ENCODE measurements at regions not wholly inside any gene's neighbourhood (a gene's known extent, or its start where the extent isn't known, plus 50 kb on each side); places are given as distances from the start of the nearest gene placed in this dataset.
"Not testable (repeated sequence)": the region's sequence is repeated elsewhere in the genome, so short reads cannot be mapped to it uniquely, and the experiment has no call there.

- DNase-seq (ENCODE audit: low read depth), result no peak
These were observed 52.7 kb upstream of the PLA2G4A start for GRCh38 chr1:186775881-186776560.

DNA sequence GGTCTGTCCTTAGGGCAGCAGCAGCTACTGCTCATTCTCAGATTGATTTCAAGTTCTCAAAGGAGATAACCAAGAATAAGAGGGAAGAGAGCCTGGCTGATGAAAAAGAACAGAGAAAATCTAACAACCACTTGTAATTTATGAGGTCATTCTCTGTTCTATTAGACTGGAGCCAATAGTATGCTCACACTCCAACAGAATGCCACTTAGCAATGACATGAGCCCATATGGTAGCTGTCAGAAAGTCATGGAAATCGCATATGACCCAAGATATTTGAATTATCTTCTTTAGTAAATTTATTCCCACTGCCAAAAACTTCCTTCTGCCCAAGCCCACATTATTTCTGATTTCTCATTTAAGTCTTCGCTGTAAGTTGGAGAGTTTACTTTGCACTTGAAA is 53.7 kb upstream of the PLA2G4A start:
- no peak for DNase-seq (ENCODE audit: low read depth)
- H3K4me3 ChIP-seq (ENCODE audit: low read depth, low read length), result no peak overlapping the region

More at GRCh38 chr1:186775881-186776560, 52.7 kb upstream of the PLA2G4A start:
- H3K4me3 ChIP-seq (ENCODE audit: low read depth, low read length), result no peak overlapping the region

DNA sequence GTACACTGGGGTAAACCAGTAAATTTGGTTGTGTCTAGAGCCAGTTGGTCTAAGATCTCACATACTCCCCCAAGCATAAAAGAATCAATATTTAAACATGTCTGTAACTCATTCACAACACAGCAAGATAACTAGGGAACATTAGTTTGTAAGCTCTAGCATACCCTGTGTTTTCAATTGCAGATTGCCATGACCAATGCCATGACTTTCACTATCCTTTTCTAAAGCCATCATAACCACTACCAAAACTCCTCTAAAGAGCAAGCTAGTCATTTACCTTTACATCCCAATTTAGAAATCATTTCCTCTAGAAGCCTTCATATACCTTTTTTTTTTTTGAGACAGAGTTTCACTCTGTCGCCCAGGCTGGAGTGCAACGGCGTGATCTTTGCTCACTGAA is 56.5 kb upstream of the PLA2G4A start:
- H3K4me3 ChIP-seq (ENCODE audit: low read depth, low read length), result no peak overlapping the region
- DNase-seq (ENCODE audit: low read depth), result no peak

DNA sequence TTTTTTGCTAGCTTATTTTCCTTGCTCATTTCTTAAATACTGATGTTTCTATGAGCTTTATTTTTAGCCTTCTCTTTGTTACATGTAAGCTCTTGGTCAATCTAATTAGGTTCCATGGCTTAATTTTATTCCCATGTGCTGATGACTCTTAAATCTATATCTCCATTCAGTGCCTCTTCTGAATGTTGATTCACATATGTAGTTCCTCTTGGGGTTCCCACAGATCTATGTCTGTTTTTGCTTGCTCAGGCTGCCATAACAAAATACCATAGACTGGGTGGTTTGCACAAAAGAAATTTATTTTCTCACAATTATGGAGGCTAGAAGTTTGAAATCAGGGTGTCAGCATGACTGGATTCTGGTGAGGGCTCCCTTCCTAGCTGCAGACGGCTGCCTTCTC is 58.3 kb upstream of the PLA2G4A start:
- DNase-seq (ENCODE audit: low read depth), result no peak
- no peak overlapping the region for H3K4me3 ChIP-seq (ENCODE audit: low read depth, low read length)

- no peak overlapping the region for H3K4me3 ChIP-seq (ENCODE audit: low read depth, low read length)
- DNase-seq (ENCODE audit: low read depth), result no peak
These were observed 59.8 kb upstream of the PLA2G4A start for GRCh38 chr1:186768906-186769305.

DNA sequence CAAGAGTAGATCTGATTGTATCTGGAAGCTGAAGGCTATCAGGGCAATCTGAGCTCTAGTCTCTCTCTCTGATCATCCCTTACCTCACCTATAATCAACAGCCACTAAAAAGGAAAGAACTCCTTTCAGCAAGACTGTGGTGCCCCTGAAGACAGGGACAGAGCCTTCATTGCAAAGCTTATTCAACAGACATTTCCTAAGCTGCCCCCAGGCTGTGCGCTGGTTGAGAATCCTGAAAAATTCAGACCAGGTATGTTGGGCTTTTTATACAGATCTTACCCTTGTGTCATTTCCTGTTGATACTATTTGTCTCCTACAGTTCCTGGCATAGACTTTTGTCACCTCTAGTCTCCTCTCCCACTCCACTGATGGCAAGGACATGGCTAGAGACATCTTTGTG is 63.3 kb upstream of the PLA2G4A start:
- no peak overlapping the region for H3K4me3 ChIP-seq (ENCODE audit: low read depth, low read length)
- no peak for DNase-seq (ENCODE audit: low read depth)

GRCh38 chr1:186763107-186763506 is 65.6 kb upstream of the PLA2G4A start:
- DNase-seq (ENCODE audit: low read depth), result no peak
- no peak overlapping the region for H3K4me3 ChIP-seq (ENCODE audit: low read depth, low read length)

GRCh38 chr1:186762653-186763052 is 66.1 kb upstream of the PLA2G4A start:
- no peak for DNase-seq (ENCODE audit: low read depth)

DNA sequence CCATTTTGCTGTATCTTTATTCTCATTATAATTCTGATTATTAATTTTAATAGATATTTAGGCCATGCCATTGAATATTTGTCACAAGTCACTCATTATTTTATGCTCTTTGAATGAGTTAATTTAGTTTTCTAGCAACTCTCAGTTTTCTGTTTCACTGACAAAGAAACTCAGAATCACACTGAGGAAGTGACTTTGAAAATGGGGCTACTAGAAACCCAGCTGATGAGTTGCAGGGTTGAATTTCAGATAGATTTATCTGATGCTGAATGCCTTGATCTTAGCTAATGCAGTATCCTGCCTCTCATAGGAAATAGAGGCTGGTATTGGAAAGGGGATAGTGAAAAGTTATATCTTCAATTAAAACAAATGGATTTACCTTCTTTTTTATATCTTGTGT is 67.4 kb upstream of the PLA2G4A start:
- DNase-seq (ENCODE audit: low read depth), result no peak

More at GRCh38 chr1:186762653-186763052, 66.1 kb upstream of the PLA2G4A start:
- no peak overlapping the region for H3K4me3 ChIP-seq (ENCODE audit: low read depth, low read length)

DNA sequence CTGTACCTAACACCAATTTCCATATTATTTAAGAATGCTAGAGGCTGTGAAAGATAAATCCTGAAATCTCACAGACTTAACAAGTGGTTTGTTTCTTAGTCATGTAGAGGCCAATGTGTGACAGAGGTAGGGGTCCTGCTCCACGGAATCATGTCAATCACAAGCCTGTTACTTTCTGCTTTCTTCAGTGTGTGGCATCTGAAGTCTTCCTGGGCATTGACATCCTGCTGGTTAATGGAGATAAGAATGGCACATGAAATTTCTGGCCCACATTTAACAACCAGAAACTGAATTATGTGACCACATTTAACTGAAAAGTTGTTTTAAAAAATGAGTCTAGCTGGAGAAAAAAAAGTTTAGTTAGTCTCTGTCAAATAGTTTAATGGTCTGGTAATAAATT is 68.3 kb upstream of the PLA2G4A start:
- DNase-seq (ENCODE audit: low read depth), result no peak
- no peak overlapping the region for H3K4me3 ChIP-seq (ENCODE audit: low read depth, low read length)

More for the DNA sequence above, 67.4 kb upstream of the PLA2G4A start:
- no peak overlapping the region for H3K4me3 ChIP-seq (ENCODE audit: low read depth, low read length)

DNA sequence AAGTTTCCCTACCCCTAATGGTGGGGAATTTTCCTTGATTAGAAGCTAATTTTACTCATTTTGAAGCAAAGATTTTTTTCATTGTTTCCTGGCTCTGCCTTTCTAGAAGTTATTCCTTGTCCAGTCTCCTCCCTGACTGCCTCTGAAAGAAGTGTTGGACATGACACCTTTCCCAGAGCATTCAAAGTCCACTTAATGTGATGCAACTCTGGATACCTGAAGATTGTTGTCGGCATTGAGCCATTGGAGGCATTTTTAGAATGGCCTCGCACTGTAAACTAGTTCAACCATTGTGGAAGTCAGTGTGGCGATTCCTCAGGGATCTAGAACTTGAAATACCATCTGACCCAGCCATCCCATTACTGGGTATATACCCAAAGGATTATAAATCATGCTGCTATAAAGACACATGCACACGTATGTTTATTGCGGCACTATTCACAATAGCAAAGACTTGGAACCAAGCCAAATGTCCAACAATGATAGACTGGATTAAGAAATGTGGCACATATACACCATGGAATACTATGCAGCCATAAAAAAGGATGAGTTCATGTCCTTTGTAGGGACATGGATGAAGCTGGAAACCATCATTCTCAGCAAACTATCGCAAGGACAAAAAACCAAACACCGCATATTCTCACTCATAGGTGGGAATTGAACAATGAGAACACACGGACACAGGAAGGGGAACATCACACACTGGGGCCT is 69.7 kb upstream of the PLA2G4A start:
- not testable (repeated sequence) for H3K4me3 ChIP-seq (ENCODE audit: low read depth, low read length); DNase-seq (ENCODE audit: low read depth)

- no peak overlapping the region for H3K4me3 ChIP-seq (ENCODE audit: low read depth, low read length)
- DNase-seq (ENCODE audit: low read depth), result no peak
These were observed 70.9 kb upstream of the PLA2G4A start for GRCh38 chr1:186757851-186758250.

DNA sequence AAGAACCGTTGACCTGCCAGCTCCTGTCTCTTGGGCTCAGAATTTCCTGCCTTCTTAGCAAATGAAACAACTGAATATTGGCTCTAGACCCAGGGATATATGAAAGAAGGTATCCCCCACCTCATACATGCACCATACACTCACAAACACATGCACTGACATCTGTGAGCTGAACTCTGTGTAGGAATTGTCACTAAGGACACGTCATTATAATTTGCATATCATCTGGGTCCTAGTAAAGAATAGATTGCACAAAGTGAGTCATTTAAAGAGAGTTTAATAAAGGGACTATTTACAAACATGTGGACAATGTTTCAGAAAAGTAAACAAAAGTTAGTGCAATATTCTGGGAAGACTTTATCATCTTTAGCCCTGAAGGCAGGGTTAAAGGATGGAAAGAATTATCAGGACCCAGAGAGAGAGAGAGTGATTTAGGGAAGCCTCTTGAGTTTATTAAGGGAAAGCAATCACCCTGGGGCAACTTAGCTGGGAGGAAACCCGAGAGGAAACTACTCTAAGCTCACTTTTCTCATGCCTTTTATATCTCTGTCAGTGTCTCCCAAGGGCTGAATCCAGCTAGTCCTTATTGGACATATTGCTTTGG is 74.1 kb upstream of the PLA2G4A start:
- DNase-seq (ENCODE audit: low read depth), result no peak
- H3K4me3 ChIP-seq (ENCODE audit: low read depth, low read length), result no peak overlapping the region

GRCh38 chr1:186753241-186753640 is 73.0 kb upstream of the PTGS2 start:
- no peak for DNase-seq (ENCODE audit: low read depth)
- no peak overlapping the region for H3K4me3 ChIP-seq (ENCODE audit: low read depth, low read length)

- peak; percentile 23 for DNase-seq (ENCODE audit: low read depth)
These were observed 70.0 kb upstream of the PTGS2 start for GRCh38 chr1:186750257-186750656.

GRCh38 chr1:186749820-186750219 is 69.6 kb upstream of the PTGS2 start:
- no peak for DNase-seq (ENCODE audit: low read depth)
- H3K4me3 ChIP-seq (ENCODE audit: low read depth, low read length), result no peak overlapping the region

More at GRCh38 chr1:186750257-186750656, 70.0 kb upstream of the PTGS2 start:
- H3K4me3 ChIP-seq (ENCODE audit: low read depth, low read length), result no peak overlapping the region

- DNase-seq (ENCODE audit: low read depth), result no peak
- no peak overlapping the region for H3K4me3 ChIP-seq (ENCODE audit: low read depth, low read length)
These were observed 67.4 kb upstream of the PTGS2 start for GRCh38 chr1:186747661-186748060.

DNA sequence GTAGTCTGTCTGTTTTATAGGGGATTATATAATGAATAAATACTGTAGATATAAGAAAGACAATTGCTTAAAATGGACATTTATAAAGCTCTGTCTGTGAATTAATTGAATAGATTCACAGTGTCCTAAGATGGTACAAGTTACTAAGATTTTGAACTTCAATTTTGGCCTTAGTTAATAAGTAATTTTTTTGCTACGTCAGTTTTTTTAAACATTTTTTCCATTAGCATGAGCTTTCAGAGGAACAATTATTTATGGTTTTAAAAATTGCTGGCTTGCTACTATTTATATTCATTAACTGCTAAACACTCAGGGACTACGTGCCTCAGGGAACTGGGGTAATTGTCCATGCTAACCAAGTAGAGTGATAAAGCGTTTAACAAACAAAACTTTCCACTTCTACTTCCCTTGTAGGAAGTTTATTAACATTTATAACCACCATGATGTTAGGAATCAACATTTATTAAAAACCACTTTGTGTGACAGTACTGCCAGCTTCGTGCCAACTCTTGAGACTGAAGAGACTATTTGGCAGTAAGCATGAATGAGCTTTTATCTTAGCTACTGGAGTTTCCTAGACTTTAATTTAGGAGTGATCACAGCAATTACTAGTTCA is 65.4 kb upstream of the PTGS2 start:
- H3K4me3 ChIP-seq (ENCODE audit: low read depth, low read length), result no peak overlapping the region
- no peak for DNase-seq (ENCODE audit: low read depth)

DNA sequence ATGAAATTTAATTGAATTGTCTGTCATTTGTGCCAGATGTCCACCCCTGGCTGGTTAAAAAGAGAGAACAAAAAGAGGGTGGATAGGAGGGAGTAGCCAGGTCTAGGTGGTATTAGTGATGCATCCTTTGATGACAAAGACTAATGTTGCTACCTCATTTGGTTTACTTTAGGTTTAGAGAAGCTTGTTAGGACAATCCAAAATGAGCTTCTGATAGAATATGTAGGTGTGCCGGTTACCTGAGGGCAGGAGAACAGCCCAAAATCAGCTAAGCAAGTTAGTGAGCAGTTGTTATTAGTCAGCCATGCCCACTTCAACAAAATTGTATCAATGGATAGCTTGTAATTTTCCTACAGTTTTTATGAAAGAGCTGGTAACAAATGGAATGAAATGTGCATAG is 61.4 kb upstream of the PTGS2 start:
- no peak overlapping the region for H3K4me3 ChIP-seq (ENCODE audit: low read depth, low read length)
- no peak for DNase-seq (ENCODE audit: low read depth)

DNA sequence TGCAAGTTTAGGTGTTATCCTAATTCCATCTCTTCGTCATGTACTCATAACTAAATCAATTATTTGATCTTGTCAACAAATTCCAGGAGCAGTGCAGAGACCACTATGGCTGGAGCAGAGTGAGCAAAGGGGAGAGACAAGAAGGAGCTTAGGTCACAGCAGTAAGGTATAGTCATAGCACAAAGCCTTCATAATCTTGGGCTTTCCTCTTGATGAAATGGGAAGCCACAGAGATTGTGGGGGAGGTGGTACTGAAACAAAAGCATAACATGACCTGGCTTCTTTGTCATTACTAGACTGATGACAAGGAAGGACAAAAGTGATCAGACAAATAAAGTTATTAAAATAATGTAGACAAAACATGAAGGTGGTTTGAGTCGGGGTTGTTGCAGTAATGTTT is 60.1 kb upstream of the PTGS2 start:
- H3K4me3 ChIP-seq (ENCODE audit: low read depth, low read length), result no peak overlapping the region
- DNase-seq (ENCODE audit: low read depth), result no peak
